ENCODE measurements at regions not wholly inside any gene's neighbourhood (a gene's known extent, or its start where the extent isn't known, plus 50 kb on each side); places are given as distances from the start of the nearest gene placed in this dataset.
"Not testable (repeated sequence)": the region's sequence is repeated elsewhere in the genome, so short reads cannot be mapped to it uniquely, and the experiment has no call there.

- H3K4me1 ChIP-seq (ENCODE audit: control insufficient read depth in 1 of 2, insufficient read depth in 1 of 2, low read depth in 1 of 2, low read length in 1 of 2); H3K27ac ChIP-seq; H3K27me3 ChIP-seq; H3K36me3 ChIP-seq; H3K9me3 ChIP-seq; H3K4me3 ChIP-seq (ENCODE audit: low read depth in 1 of 2, low read length in 1 of 2): not testable (repeated sequence)
Measured at GRCh38 chr5:177664737-177665136, 64.8 kb downstream of the B4GALT7 start.

GRCh38 chr5:177665172-177665571 lies 65.2 kb downstream of the B4GALT7 start:
- H3K4me3 ChIP-seq (ENCODE audit: low read depth in 1 of 2, low read length in 1 of 2); H3K36me3 ChIP-seq; H3K27me3 ChIP-seq; H3K27ac ChIP-seq; H3K4me1 ChIP-seq (ENCODE audit: control insufficient read depth in 1 of 2, insufficient read depth in 1 of 2, low read depth in 1 of 2, low read length in 1 of 2); H3K9me3 ChIP-seq: not testable (repeated sequence)

GRCh38 chr5:177665960-177666359 lies 66.0 kb downstream of the B4GALT7 start:
- not testable (repeated sequence) for H3K27me3 ChIP-seq; H3K4me1 ChIP-seq (ENCODE audit: control insufficient read depth in 1 of 2, insufficient read depth in 1 of 2, low read depth in 1 of 2, low read length in 1 of 2); H3K36me3 ChIP-seq; H3K27ac ChIP-seq; H3K4me3 ChIP-seq (ENCODE audit: low read depth in 1 of 2, low read length in 1 of 2); H3K9me3 ChIP-seq

GRCh38 chr5:177671035-177671754 lies 71.3 kb downstream of the B4GALT7 start:
- not testable (repeated sequence) for H3K36me3 ChIP-seq; H3K27ac ChIP-seq; H3K9me3 ChIP-seq; H3K4me3 ChIP-seq (ENCODE audit: low read depth in 1 of 2, low read length in 1 of 2); H3K27me3 ChIP-seq; H3K4me1 ChIP-seq (ENCODE audit: control insufficient read depth in 1 of 2, insufficient read depth in 1 of 2, low read depth in 1 of 2, low read length in 1 of 2)

GRCh38 chr5:177671755-177672690 lies 72.1 kb downstream of the B4GALT7 start:
- H3K4me1 ChIP-seq (ENCODE audit: control insufficient read depth in 1 of 2, insufficient read depth in 1 of 2, low read depth in 1 of 2, low read length in 1 of 2); H3K27me3 ChIP-seq; H3K9me3 ChIP-seq; H3K36me3 ChIP-seq: not testable (repeated sequence)
- H3K4me3 ChIP-seq (ENCODE audit: low read depth in 1 of 2, low read length in 1 of 2) = peak overlapping the region; percentile 31 to 43
- peak overlapping the region; percentile 49 for H3K27ac ChIP-seq
